Stomach (tissue), 4 donors: ENCODE measurements at regions not wholly inside any gene's neighbourhood (a gene's known extent, or its start where the extent isn't known, plus 50 kb on each side); places are given as distances from the start of the nearest gene placed in this dataset.

ENCODE experiments used
- CTCF ChIP-seq, 7 experiments: fragments of 450-650 bp in 4 of 7; fragments of 200-600 bp in 3 of 7; sonication (generic) in 3 of 7; IDR thresholded peaks; one replicate each; pipeline ENCODE4 v1.5.1; 2016 to 2019; ENCODE audit warnings: antibody characterized with exemption in 7 of 7, control low read depth in 2 of 7, mild to moderate bottlenecking in 1 of 7
- EP300 ChIP-seq: sonication (generic); formaldehyde crosslinking; IDR thresholded peaks from one replicate; pipeline ENCODE4 v1.6.1; 2017; ENCODE audit warnings: antibody characterized with exemption

GRCh38 chr15:96540283-96540682, 209.8 kb downstream of the NR2F2 start:
- TF ChIP-seq EP300 (no peak), CTCF (IDR thresholded peaks at IDR 0.05) (no peak)
